K562 (cell line): ENCODE measurements at regions not wholly inside any gene's neighbourhood (a gene's known extent, or its start where the extent isn't known, plus 50 kb on each side); places are given as distances from the start of the nearest gene placed in this dataset.

ENCODE experiments used
- ARNT ChIP-seq, 2 experiments: fragments of 450-650 bp; IDR thresholded peaks; 2 replicates each; pipeline ENCODE4 v1.6.1; 2016; ENCODE audit warnings: mild to moderate bottlenecking in 1 of 2
- BCLAF1 ChIP-seq, 2 experiments: fragments of 450-650 bp in 1 of 2; IDR thresholded peaks; 2 replicates each; pipeline ENCODE4 v1.6.1; 2011 to 2017; ENCODE audit warnings: low read depth in 2 of 2, antibody characterized with exemption in 1 of 2, borderline replicate concordance in 1 of 2, low read length in 1 of 2, mild to moderate bottlenecking in 1 of 2, mixed read lengths in 1 of 2; ENCODE audit not compliant: control insufficient read depth in 1 of 2
- HDGF ChIP-seq: fragments of 450-650 bp; IDR thresholded peaks from 2 replicates; pipeline ENCODE4 v1.6.1; 2016
- KLF16 ChIP-seq: IDR thresholded peaks from 2 replicates; pipeline ENCODE4 v1.6.1; 2016; ENCODE audit warnings: antibody characterized with exemption
- NBN ChIP-seq: fragments of 450-650 bp; IDR thresholded peaks from 2 replicates; pipeline ENCODE4 v1.6.1; 2016; ENCODE audit warnings: low read depth, mild to moderate bottlenecking
- RBM39 ChIP-seq: fragments of 200-400 bp; formaldehyde crosslinking; optimal IDR thresholded peaks from 2 replicates; pipeline ENCODE3; 2018; ENCODE audit warnings: low read depth, low read length
- SAP30 ChIP-seq: fragments of 200-600 bp; sonication (generic); IDR thresholded peaks from 2 replicates; pipeline ENCODE4 v1.6.1; 2012; ENCODE audit warnings: borderline replicate concordance, low read depth, mild to moderate bottlenecking, moderate library complexity, low read length, control low read depth, inconsistent platforms; ENCODE audit not compliant: insufficient read depth, poor library complexity, severe bottlenecking
- SOX6 ChIP-seq: fragments of 450-650 bp; IDR thresholded peaks from 2 replicates; pipeline ENCODE4 v1.6.1; 2014; ENCODE audit warnings: mild to moderate bottlenecking
- SRSF3 ChIP-seq: fragments of 200-400 bp; formaldehyde crosslinking; IDR thresholded peaks from 2 replicates; pipeline ENCODE4 v1.6.1; 2016; ENCODE audit warnings: mild to moderate bottlenecking, low read length, moderate library complexity; ENCODE audit not compliant: insufficient read depth
- STAT5A ChIP-seq: IDR thresholded peaks from 2 replicates; pipeline ENCODE4 v1.6.1; 2012; ENCODE audit warnings: low read length, inconsistent platforms, borderline replicate concordance
- TBL1XR1 ChIP-seq, 2 experiments: IDR thresholded peaks; 2 replicates each; pipeline ENCODE4 v1.6.1; 2012; ENCODE audit warnings: improper control_type of control experiment in 2 of 2, low read length in 2 of 2, mild to moderate bottlenecking in 1 of 2
- THRA ChIP-seq: fragments of 450-650 bp; IDR thresholded peaks from 2 replicates; pipeline ENCODE4 v1.6.1; 2017; ENCODE audit warnings: mild to moderate bottlenecking, moderate library complexity
- TOE1 ChIP-seq, 2 experiments: fragments of 450-650 bp in 1 of 2; sonication (generic) in 1 of 2; formaldehyde crosslinking in 1 of 2; IDR thresholded peaks; 2 replicates each; pipeline versions ENCODE4 v1.7.1 to v1.8.0; 2016 to 2022; ENCODE audit warnings: borderline replicate concordance in 2 of 2, mild to moderate bottlenecking in 2 of 2, antibody characterized with exemption in 1 of 2, inconsistent platforms in 1 of 2, low read depth in 1 of 2, missing genetic modification reagents in 1 of 2, moderate library complexity in 1 of 2
- ZKSCAN1 ChIP-seq: fragments of 150-350 bp; IDR thresholded peaks from 2 replicates; pipeline ENCODE4 v1.6.1; 2016; ENCODE audit warnings: low read depth, low read length
- TF ChIP-seq, protein P1 (sequence below): fragments of 450-650 bp; formaldehyde crosslinking; conservative IDR thresholded peaks from 2 replicates; pipeline ENCODE4 v1.4.0; 2022; ENCODE audit warnings: mild to moderate bottlenecking, missing genetic modification characterization
- TF ChIP-seq, protein P2 (sequence below): fragments of 450-650 bp; IDR thresholded peaks from 2 replicates; pipeline ENCODE4 v1.6.1; 2018; ENCODE audit not compliant: partially characterized antibody
- TF ChIP-seq, protein P3 (sequence below), 2 experiments: fragments of 450-650 bp; conservative IDR thresholded peaks; 2 replicates each; pipeline ENCODE4 v1.6.1; 2017; ENCODE audit warnings: mild to moderate bottlenecking in 2 of 2, moderate library complexity in 2 of 2

DNA sequence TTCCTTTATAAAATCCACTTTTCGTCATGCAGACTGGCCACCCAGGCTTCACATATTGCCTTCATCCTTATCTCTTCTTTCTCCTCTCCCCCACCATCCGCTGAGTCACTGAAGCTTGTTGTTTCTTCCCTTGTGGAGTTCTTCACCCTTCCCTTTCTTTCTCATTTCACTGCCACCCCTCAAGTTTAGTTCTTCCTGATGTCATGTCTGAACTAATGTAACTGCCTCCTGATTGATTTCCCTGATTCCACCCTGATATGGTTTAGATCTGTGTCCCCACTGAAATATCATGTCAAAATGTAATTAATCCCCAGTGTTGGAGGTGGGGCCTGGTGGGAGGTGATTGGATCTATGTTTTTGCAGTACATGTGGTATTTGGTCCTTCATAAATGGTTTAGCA is 151.4 kb downstream of the CPEB2 start (continued):
- TF ChIP-seq STAT5A (no peak), TOE1 (IDR thresholded peaks at IDR 0.05; ENCODE audit: borderline replicate concordance) (0 out of 2 replicates have a peak, but pooled peaks have one; percentile 53), TOE1 (CRISPR knock-in tag; IDR thresholded peaks at IDR 0.05; ENCODE audit: borderline replicate concordance, low read depth) (no peak), ARNT (IDR thresholded peaks at IDR 0.05) (peak; percentile 66 to 90), TBL1XR1 (IDR thresholded peaks at IDR 0.05; ENCODE audit: low read length in 2 of 2) (peak in 1 of 2 experiments; percentile 58; a peak in 1 of 4 replicates), ZKSCAN1 (no peak), RBM39 (no peak), THRA (no peak), NBN (peak; percentile 92), SOX6 (peak; percentile 64), BCLAF1 (IDR thresholded peaks at IDR 0.05; ENCODE audit: borderline replicate concordance in 1 of 2, control insufficient read depth in 1 of 2, low read depth in 2 of 2, low read length in 1 of 2) (no peak), HDGF (0 out of 2 replicates have a peak, but pooled peaks have one; percentile 61), SRSF3 (no peak), KLF16 (no peak), SAP30 (no peak)
- TF ChIP-seq, protein P1, sequence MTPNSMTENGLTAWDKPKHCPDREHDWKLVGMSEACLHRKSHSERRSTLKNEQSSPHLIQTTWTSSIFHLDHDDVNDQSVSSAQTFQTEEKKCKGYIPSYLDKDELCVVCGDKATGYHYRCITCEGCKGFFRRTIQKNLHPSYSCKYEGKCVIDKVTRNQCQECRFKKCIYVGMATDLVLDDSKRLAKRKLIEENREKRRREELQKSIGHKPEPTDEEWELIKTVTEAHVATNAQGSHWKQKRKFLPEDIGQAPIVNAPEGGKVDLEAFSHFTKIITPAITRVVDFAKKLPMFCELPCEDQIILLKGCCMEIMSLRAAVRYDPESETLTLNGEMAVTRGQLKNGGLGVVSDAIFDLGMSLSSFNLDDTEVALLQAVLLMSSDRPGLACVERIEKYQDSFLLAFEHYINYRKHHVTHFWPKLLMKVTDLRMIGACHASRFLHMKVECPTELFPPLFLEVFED (CRISPR knock-in tag), result no peak
- TF ChIP-seq, protein P2, sequence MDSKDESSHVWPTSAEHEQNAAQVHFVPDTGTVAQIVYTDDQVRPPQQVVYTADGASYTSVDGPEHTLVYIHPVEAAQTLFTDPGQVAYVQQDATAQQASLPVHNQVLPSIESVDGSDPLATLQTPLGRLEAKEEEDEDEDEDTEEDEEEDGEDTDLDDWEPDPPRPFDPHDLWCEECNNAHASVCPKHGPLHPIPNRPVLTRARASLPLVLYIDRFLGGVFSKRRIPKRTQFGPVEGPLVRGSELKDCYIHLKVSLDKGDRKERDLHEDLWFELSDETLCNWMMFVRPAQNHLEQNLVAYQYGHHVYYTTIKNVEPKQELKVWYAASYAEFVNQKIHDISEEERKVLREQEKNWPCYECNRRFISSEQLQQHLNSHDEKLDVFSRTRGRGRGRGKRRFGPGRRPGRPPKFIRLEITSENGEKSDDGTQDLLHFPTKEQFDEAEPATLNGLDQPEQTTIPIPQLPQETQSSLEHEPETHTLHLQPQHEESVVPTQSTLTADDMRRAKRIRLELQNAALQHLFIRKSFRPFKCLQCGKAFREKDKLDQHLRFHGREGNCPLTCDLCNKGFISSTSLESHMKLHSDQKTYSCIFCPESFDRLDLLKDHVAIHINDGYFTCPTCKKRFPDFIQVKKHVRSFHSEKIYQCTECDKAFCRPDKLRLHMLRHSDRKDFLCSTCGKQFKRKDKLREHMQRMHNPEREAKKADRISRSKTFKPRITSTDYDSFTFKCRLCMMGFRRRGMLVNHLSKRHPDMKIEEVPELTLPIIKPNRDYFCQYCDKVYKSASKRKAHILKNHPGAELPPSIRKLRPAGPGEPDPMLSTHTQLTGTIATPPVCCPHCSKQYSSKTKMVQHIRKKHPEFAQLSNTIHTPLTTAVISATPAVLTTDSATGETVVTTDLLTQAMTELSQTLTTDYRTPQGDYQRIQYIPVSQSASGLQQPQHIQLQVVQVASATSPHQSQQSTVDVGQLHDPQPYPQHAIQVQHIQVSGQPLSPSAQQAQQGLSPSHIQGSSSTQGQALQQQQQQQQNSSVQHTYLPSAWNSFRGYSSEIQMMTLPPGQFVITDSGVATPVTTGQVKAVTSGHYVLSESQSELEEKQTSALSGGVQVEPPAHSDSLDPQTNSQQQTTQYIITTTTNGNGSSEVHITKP, result peak; percentile 51
- TF ChIP-seq, protein P3, sequence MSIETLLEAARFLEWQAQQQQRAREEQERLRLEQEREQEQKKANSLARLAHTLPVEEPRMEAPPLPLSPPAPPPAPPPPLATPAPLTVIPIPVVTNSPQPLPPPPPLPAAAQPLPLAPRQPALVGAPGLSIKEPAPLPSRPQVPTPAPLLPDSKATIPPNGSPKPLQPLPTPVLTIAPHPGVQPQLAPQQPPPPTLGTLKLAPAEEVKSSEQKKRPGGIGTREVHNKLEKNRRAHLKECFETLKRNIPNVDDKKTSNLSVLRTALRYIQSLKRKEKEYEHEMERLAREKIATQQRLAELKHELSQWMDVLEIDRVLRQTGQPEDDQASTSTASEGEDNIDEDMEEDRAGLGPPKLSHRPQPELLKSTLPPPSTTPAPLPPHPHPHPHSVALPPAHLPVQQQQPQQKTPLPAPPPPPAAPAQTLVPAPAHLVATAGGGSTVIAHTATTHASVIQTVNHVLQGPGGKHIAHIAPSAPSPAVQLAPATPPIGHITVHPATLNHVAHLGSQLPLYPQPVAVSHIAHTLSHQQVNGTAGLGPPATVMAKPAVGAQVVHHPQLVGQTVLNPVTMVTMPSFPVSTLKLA (conservative IDR thresholded peaks at IDR 0.05), result peak; percentile 42 to 56; a peak in 1 of 4 replicates
